HL-60 (cell line): ENCODE measurements at regions not wholly inside any gene's neighbourhood (a gene's known extent, or its start where the extent isn't known, plus 50 kb on each side); places are given as distances from the start of the nearest gene placed in this dataset.

Experiments used
- DNase-seq, 2 experiments: peaks; one replicate each; pipeline ENCODE4 v3.0.0-alpha.2; 2010 to 2020; ENCODE audit warnings: low read depth in 1 of 2, low spot score in 1 of 2
- H3K27ac ChIP-seq: fragments of 250-450 bp; sonication (Bioruptor Pico); replicated peaks from 2 replicates; pipeline ENCODE4 v1.5.1; 2020; ENCODE audit warnings: mild to moderate bottlenecking, moderate library complexity
- H3K27me3 ChIP-seq: fragments of 250-450 bp; sonication (Bioruptor Pico); 2 replicates; pipeline ENCODE4 v1.5.1; 2021; ENCODE audit warnings: mild to moderate bottlenecking, moderate library complexity; ENCODE audit not compliant: insufficient read depth, poor library complexity, severe bottlenecking
- H3K4me3 ChIP-seq: replicated peaks from 2 replicates; pipeline ENCODE4 v1.5.1; 2011; ENCODE audit warnings: mild to moderate bottlenecking, control low read depth, low read length; ENCODE audit not compliant: insufficient read depth
- GABPA ChIP-seq: IDR thresholded peaks from 2 replicates; pipeline ENCODE4 v1.6.1; 2012; ENCODE audit warnings: low read depth
- POLR2AphosphoS5 ChIP-seq: IDR thresholded peaks from 2 replicates; pipeline ENCODE4 v1.6.1; 2012; ENCODE audit warnings: low read depth
- SPI1 ChIP-seq: IDR thresholded peaks from 2 replicates; pipeline ENCODE4 v1.6.1; 2012; ENCODE audit warnings: low read depth, mild to moderate bottlenecking, borderline replicate concordance
- TF ChIP-seq, protein P1 (sequence below): IDR thresholded peaks from one replicate; pipeline ENCODE4 v1.5.1; 2011; ENCODE audit warnings: low read length, control low read depth, inconsistent platforms; ENCODE audit not compliant: insufficient read depth
- TF ChIP-seq, protein P2 (sequence below): IDR thresholded peaks from 2 replicates; pipeline ENCODE4 v1.6.1; 2012; ENCODE audit warnings: low read depth; ENCODE audit not compliant: insufficient replicate concordance

DNA sequence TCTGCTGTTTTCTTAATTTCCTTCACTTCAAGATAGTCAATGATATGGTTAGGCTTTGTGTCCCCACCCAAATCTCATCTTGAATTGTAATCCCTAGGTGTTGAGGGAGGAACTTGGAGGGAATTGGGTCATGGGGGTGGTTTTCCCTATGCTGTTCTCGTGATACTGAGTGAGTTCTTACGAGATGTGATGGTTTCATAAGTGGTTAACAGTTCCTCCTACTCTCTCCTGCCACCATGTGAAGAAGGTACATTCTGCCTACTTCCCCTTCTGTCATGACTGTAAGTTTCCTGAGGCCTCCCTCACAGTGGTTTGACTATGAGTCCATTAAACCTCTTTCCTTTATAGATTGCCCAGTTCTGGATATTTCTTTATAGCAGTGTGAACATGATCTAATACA lies 74.0 kb upstream of the SAMSN1 start:
- TF ChIP-seq, protein P1, sequence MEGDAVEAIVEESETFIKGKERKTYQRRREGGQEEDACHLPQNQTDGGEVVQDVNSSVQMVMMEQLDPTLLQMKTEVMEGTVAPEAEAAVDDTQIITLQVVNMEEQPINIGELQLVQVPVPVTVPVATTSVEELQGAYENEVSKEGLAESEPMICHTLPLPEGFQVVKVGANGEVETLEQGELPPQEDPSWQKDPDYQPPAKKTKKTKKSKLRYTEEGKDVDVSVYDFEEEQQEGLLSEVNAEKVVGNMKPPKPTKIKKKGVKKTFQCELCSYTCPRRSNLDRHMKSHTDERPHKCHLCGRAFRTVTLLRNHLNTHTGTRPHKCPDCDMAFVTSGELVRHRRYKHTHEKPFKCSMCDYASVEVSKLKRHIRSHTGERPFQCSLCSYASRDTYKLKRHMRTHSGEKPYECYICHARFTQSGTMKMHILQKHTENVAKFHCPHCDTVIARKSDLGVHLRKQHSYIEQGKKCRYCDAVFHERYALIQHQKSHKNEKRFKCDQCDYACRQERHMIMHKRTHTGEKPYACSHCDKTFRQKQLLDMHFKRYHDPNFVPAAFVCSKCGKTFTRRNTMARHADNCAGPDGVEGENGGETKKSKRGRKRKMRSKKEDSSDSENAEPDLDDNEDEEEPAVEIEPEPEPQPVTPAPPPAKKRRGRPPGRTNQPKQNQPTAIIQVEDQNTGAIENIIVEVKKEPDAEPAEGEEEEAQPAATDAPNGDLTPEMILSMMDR: no peak
- TF ChIP-seq POLR2AphosphoS5 (no peak), SPI1 (no peak), GABPA (no peak)
- TF ChIP-seq, protein P2, sequence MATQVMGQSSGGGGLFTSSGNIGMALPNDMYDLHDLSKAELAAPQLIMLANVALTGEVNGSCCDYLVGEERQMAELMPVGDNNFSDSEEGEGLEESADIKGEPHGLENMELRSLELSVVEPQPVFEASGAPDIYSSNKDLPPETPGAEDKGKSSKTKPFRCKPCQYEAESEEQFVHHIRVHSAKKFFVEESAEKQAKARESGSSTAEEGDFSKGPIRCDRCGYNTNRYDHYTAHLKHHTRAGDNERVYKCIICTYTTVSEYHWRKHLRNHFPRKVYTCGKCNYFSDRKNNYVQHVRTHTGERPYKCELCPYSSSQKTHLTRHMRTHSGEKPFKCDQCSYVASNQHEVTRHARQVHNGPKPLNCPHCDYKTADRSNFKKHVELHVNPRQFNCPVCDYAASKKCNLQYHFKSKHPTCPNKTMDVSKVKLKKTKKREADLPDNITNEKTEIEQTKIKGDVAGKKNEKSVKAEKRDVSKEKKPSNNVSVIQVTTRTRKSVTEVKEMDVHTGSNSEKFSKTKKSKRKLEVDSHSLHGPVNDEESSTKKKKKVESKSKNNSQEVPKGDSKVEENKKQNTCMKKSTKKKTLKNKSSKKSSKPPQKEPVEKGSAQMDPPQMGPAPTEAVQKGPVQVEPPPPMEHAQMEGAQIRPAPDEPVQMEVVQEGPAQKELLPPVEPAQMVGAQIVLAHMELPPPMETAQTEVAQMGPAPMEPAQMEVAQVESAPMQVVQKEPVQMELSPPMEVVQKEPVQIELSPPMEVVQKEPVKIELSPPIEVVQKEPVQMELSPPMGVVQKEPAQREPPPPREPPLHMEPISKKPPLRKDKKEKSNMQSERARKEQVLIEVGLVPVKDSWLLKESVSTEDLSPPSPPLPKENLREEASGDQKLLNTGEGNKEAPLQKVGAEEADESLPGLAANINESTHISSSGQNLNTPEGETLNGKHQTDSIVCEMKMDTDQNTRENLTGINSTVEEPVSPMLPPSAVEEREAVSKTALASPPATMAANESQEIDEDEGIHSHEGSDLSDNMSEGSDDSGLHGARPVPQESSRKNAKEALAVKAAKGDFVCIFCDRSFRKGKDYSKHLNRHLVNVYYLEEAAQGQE: no peak
- Histone ChIP-seq H3K27ac (peak overlapping the region; percentile 33; the same call in 1 of the 2 replicates), H3K4me3 (no peak overlapping the region), H3K27me3 (no peaks in the 10 kb centered on the region)
- peak; percentile 57 to 58 for DNase-seq

DNA sequence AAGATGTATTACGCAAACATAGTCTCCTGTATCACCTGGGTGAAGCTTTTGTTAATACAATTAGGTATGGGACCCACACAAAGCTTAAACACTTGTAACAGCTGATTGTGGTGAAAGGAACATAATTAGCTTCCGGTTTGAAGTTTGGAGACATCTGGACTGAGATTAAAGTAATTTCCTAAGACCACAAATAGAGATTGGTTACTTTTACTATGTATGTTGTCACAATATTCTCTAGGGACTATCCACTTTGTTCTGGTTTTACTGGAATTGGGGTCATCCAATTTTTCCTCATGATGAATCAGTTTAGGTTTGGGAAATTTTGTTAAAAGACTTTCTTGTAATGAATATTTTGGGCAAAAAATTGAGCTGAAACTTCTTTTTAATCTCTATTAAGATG lies 71.8 kb upstream of the SAMSN1 start:
- H3K27ac ChIP-seq: no peak overlapping the region
- no peak overlapping the region for H3K4me3 ChIP-seq
- H3K27me3 ChIP-seq: no peaks in the 10 kb centered on the region
- DNase-seq: no peak
- TF ChIP-seq GABPA (no peak), SPI1 (no peak), POLR2AphosphoS5 (no peak)
- TF ChIP-seq, protein P1: no peak
- TF ChIP-seq, protein P2: no peak

DNA sequence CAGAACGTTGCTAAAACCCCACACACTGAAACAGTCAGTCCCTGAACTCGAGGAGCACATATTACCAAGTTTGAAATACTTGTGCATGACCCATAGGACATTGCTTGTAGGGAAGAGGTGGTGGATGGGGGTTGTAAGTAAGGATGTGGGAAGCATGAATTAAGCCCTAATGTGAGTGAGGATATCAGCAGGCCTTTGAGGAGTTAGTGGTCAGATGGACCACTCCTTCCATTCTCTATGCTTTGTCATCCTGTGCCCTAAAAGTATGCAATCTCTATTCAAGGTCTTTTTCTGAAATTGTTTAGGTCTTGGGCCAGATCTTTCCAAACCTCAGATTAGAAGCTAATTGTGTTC lies 70.9 kb upstream of the SAMSN1 start:
- Histone ChIP-seq H3K4me3 (no peak overlapping the region), H3K27ac (no peak overlapping the region), H3K27me3 (no peaks in the 10 kb centered on the region)
- TF ChIP-seq POLR2AphosphoS5: no peak
- no peak for TF ChIP-seq GABPA
- TF ChIP-seq SPI1: no peak
- TF ChIP-seq, protein P1: no peak
- TF ChIP-seq, protein P2: no peak
- DNase-seq: no peak
